ENCODE measurements at regions not wholly inside any gene's neighbourhood (a gene's known extent, or its start where the extent isn't known, plus 50 kb on each side); places are given as distances from the start of the nearest gene placed in this dataset.

DNA sequence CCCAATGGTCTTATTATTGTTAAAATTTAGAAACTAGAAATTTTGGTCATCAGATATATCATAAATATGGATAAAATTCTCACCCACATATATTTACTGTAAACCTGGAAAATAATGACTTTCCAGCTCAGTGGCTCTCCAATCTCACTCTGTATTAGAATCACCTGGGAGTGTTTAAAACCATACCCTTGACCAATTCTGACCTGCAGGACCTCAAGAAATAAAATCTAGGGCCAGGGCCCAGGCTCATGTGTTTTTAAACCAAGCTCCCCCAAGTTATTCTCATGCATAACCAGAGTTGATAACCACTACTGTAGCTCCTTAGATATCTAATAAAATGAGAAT, 372.1 kb downstream of the SHQ1 start:
- TF ChIP-seq, protein P1, sequence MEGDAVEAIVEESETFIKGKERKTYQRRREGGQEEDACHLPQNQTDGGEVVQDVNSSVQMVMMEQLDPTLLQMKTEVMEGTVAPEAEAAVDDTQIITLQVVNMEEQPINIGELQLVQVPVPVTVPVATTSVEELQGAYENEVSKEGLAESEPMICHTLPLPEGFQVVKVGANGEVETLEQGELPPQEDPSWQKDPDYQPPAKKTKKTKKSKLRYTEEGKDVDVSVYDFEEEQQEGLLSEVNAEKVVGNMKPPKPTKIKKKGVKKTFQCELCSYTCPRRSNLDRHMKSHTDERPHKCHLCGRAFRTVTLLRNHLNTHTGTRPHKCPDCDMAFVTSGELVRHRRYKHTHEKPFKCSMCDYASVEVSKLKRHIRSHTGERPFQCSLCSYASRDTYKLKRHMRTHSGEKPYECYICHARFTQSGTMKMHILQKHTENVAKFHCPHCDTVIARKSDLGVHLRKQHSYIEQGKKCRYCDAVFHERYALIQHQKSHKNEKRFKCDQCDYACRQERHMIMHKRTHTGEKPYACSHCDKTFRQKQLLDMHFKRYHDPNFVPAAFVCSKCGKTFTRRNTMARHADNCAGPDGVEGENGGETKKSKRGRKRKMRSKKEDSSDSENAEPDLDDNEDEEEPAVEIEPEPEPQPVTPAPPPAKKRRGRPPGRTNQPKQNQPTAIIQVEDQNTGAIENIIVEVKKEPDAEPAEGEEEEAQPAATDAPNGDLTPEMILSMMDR (IDR thresholded peaks at IDR 0.05): no peak
- TF ChIP-seq, protein P2, sequence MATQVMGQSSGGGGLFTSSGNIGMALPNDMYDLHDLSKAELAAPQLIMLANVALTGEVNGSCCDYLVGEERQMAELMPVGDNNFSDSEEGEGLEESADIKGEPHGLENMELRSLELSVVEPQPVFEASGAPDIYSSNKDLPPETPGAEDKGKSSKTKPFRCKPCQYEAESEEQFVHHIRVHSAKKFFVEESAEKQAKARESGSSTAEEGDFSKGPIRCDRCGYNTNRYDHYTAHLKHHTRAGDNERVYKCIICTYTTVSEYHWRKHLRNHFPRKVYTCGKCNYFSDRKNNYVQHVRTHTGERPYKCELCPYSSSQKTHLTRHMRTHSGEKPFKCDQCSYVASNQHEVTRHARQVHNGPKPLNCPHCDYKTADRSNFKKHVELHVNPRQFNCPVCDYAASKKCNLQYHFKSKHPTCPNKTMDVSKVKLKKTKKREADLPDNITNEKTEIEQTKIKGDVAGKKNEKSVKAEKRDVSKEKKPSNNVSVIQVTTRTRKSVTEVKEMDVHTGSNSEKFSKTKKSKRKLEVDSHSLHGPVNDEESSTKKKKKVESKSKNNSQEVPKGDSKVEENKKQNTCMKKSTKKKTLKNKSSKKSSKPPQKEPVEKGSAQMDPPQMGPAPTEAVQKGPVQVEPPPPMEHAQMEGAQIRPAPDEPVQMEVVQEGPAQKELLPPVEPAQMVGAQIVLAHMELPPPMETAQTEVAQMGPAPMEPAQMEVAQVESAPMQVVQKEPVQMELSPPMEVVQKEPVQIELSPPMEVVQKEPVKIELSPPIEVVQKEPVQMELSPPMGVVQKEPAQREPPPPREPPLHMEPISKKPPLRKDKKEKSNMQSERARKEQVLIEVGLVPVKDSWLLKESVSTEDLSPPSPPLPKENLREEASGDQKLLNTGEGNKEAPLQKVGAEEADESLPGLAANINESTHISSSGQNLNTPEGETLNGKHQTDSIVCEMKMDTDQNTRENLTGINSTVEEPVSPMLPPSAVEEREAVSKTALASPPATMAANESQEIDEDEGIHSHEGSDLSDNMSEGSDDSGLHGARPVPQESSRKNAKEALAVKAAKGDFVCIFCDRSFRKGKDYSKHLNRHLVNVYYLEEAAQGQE (IDR thresholded peaks at IDR 0.05; ENCODE audit: insufficient read depth in 1 of 2, low read depth in 2 of 2, low read length in 1 of 2): no peak
- TF ChIP-seq POLR2AphosphoS5 (IDR thresholded peaks at IDR 0.05; ENCODE audit: low read depth, low read length) (no peak), SIN3A (IDR thresholded peaks at IDR 0.05; ENCODE audit: borderline replicate concordance, insufficient read depth, low read depth, low read length) (no peak), TCF7L2 (IDR thresholded peaks at IDR 0.05; ENCODE audit: low read depth, low read length) (no peak)
